Fibroblast of lung (primary cell): ENCODE measurements at regions not wholly inside any gene's neighbourhood (a gene's known extent, or its start where the extent isn't known, plus 50 kb on each side); places are given as distances from the start of the nearest gene placed in this dataset.
"Not testable (repeated sequence)": the region's sequence is repeated elsewhere in the genome, so short reads cannot be mapped to it uniquely, and the experiment has no call there.

Experiments
- DNase-seq, 2 donors: peaks; one replicate each; pipeline versions ENCODE4 v3.0.0 to v3.0.0-alpha.2; 2010; ENCODE audit warnings: low read depth in 2 of 2
- H2AFZ ChIP-seq: 2 replicates; pipeline ENCODE4 v1.5.1; 2012; ENCODE audit warnings: low read length, control low read depth, inconsistent platforms
- H3K27ac ChIP-seq: 2 replicates; pipeline ENCODE4 v1.5.1; 2011; ENCODE audit warnings: low read length, control low read depth; ENCODE audit not compliant: insufficient read depth
- H3K27me3 ChIP-seq: 2 replicates; pipeline ENCODE4 v1.5.1; 2011; ENCODE audit warnings: mild to moderate bottlenecking, low read length; ENCODE audit not compliant: control insufficient read depth, insufficient read depth
- H3K36me3 ChIP-seq: 2 replicates; pipeline ENCODE4 v1.5.1; 2011; ENCODE audit warnings: low read length; ENCODE audit not compliant: control insufficient read depth, insufficient read depth
- H3K4me1 ChIP-seq: 2 replicates; pipeline ENCODE4 v1.5.1; 2011; ENCODE audit warnings: low read length; ENCODE audit not compliant: control insufficient read depth, insufficient read depth; ENCODE audit errors: extremely low read depth
- H3K4me2 ChIP-seq: 2 replicates; pipeline ENCODE4 v1.5.1; 2011; ENCODE audit warnings: low read length, control low read depth; ENCODE audit not compliant: insufficient read depth; ENCODE audit errors: extremely low read depth
- H3K4me3 ChIP-seq, 4 experiments: fragments of 200-600 bp in 1 of 4; sonication (generic) in 1 of 4; replicated peaks in 1 of 4; 2 replicates each; pipeline ENCODE4 v1.5.1; 2011 to 2016; ENCODE audit warnings: low read length in 4 of 4, low read depth in 3 of 4, mild to moderate bottlenecking in 3 of 4, control low read depth in 2 of 4, inconsistent platforms in 1 of 4, mixed read lengths in 1 of 4; ENCODE audit not compliant: insufficient read depth in 1 of 4; ENCODE audit errors: control extremely low read depth in 1 of 4
- H3K79me2 ChIP-seq: 2 replicates; pipeline ENCODE4 v1.5.1; 2012; ENCODE audit warnings: mild to moderate bottlenecking, low read length, inconsistent platforms; ENCODE audit not compliant: control insufficient read depth, insufficient read depth
- H3K9ac ChIP-seq: 2 replicates; pipeline ENCODE4 v1.5.1; 2011; ENCODE audit warnings: mild to moderate bottlenecking, low read length, control low read depth; ENCODE audit not compliant: insufficient read depth
- H3K9me3 ChIP-seq: 2 replicates; pipeline ENCODE4 v1.5.1; 2012; ENCODE audit warnings: low read depth, low read length; ENCODE audit not compliant: control insufficient read depth, insufficient read depth
- H4K20me1 ChIP-seq: 2 replicates; pipeline ENCODE4 v1.5.1; 2011; ENCODE audit warnings: low read length; ENCODE audit not compliant: control insufficient read depth, insufficient read depth; ENCODE audit errors: extremely low read depth
- CTCF ChIP-seq, 2 donors: IDR thresholded peaks in 1 of 2; conservative IDR thresholded peaks in 1 of 2; 1 replicate in 1 of 2; 2 replicates in 1 of 2; pipeline ENCODE4 v1.5.1; 2011 to 2012; ENCODE audit warnings: low read length in 2 of 2, control low read depth in 1 of 2, inconsistent platforms in 1 of 2, low read depth in 1 of 2, mild to moderate bottlenecking in 1 of 2
- EZH2 ChIP-seq: IDR thresholded peaks from 2 replicates; pipeline ENCODE4 v1.5.1; 2012; ENCODE audit warnings: low read length, control low read depth, mild to moderate bottlenecking; ENCODE audit errors: missing control alignments

GRCh38 chr16:27600381-27600780 lies 50.4 kb downstream of the KATNIP start:
- H3K27ac ChIP-seq: no peak overlapping the region
- H3K79me2 ChIP-seq: no peaks in the 10 kb centered on the region
- no peaks in the 10 kb centered on the region for H4K20me1 ChIP-seq
- no peaks in the 10 kb centered on the region for H3K27me3 ChIP-seq
- no peak overlapping the region for H3K9ac ChIP-seq
- H3K4me2 ChIP-seq: no peak overlapping the region
- no peak for DNase-seq
- no peaks in the 10 kb centered on the region for H3K4me1 ChIP-seq
- no peaks in the 10 kb centered on the region for H3K36me3 ChIP-seq
- no peak overlapping the region for H3K4me3 ChIP-seq
- TF ChIP-seq EZH2: no peak
- TF ChIP-seq CTCF (conservative IDR thresholded peaks at IDR 0.05 in 1 of 2, IDR thresholded peaks at IDR 0.05 in 1 of 2; ENCODE audit: low read depth in 1 of 2, low read length in 2 of 2): no peak
- no peaks in the 10 kb centered on the region for H3K9me3 ChIP-seq
- no peak overlapping the region for H2AFZ ChIP-seq

GRCh38 chr16:27602103-27602502 lies 52.2 kb downstream of the KATNIP start:
- no peak overlapping the region for H3K27ac ChIP-seq
- no peaks in the 10 kb centered on the region for H3K4me1 ChIP-seq
- DNase-seq: no peak
- no peak overlapping the region for H3K4me2 ChIP-seq
- no peaks in the 10 kb centered on the region for H3K79me2 ChIP-seq
- H3K9me3 ChIP-seq: no peaks in the 10 kb centered on the region
- TF ChIP-seq CTCF (conservative IDR thresholded peaks at IDR 0.05 in 1 of 2, IDR thresholded peaks at IDR 0.05 in 1 of 2; ENCODE audit: low read depth in 1 of 2, low read length in 2 of 2) (no peak), EZH2 (no peak)
- no peak overlapping the region for H3K4me3 ChIP-seq
- H3K36me3 ChIP-seq: no peaks in the 10 kb centered on the region
- no peak overlapping the region for H3K9ac ChIP-seq
- H4K20me1 ChIP-seq: no peaks in the 10 kb centered on the region
- no peaks in the 10 kb centered on the region for H3K27me3 ChIP-seq
- H2AFZ ChIP-seq: no peak overlapping the region

- not testable (repeated sequence) for H3K9ac ChIP-seq, H3K27ac ChIP-seq, H3K4me2 ChIP-seq, H3K79me2 ChIP-seq, H2AFZ ChIP-seq, H3K4me1 ChIP-seq, H3K9me3 ChIP-seq, H3K36me3 ChIP-seq, H4K20me1 ChIP-seq, H3K4me3 ChIP-seq, H3K27me3 ChIP-seq
- peak; percentile 21 to 70 for DNase-seq
- TF ChIP-seq CTCF (conservative IDR thresholded peaks at IDR 0.05 in 1 of 2, IDR thresholded peaks at IDR 0.05 in 1 of 2; ENCODE audit: low read depth in 1 of 2, low read length in 2 of 2): peak; percentile 75 to 95
These were observed 55.7 kb downstream of the KATNIP start for GRCh38 chr16:27605500-27606106.
